Body of pancreas (tissue), 4 donors: ENCODE measurements at regions not wholly inside any gene's neighbourhood (a gene's known extent, or its start where the extent isn't known, plus 50 kb on each side); places are given as distances from the start of the nearest gene placed in this dataset.

Source experiments
- ATAC-seq: fragments of 150-250 bp; one replicate; pipeline ENCODE4 v1.9.1; 2016
- DNase-seq, 4 donors: peaks; one replicate each; pipeline ENCODE4 v3.0.0-alpha.2; 2019
- H3K27ac ChIP-seq, 4 donors: fragments of 200-600 bp; sonication (generic); 1 replicate in 3 of 4; 2 replicates in 1 of 4; pipeline versions ENCODE4 v1.5.1 to v1.6.1; 2016 to 2019; ENCODE audit warnings: mild to moderate bottlenecking in 1 of 4, mixed read lengths in 1 of 4, moderate library complexity in 1 of 4
- H3K27me3 ChIP-seq, 2 donors: fragments of 200-600 bp; sonication (generic); one replicate each; pipeline ENCODE4 v1.6.0; 2016; ENCODE audit warnings: mild to moderate bottlenecking in 1 of 2
- H3K36me3 ChIP-seq, 2 donors: fragments of 200-600 bp; sonication (generic); replicated peaks in 1 of 2; 2 replicates each; pipeline ENCODE4 v1.5.1; 2016; ENCODE audit warnings: low read depth in 2 of 2; ENCODE audit not compliant: insufficient read depth in 1 of 2
- H3K4me1 ChIP-seq: fragments of 200-600 bp; sonication (generic); one replicate; pipeline ENCODE4 v1.6.0; 2016
- H3K4me3 ChIP-seq, 2 donors: fragments of 200-600 bp; sonication (generic); 1 replicate in 1 of 2; 2 replicates in 1 of 2; pipeline ENCODE4 v1.5.1; 2016 to 2019
- H3K9me3 ChIP-seq, 3 donors: fragments of 200-600 bp; sonication (generic); 1 replicate in 2 of 3; 2 replicates in 1 of 3; pipeline ENCODE4 v1.5.1; 2016
- POLR2A ChIP-seq, 3 donors: fragments of 450-650 bp; IDR thresholded peaks; one replicate each; pipeline ENCODE4 v1.6.1; 2016; ENCODE audit warnings: antibody characterized with exemption in 3 of 3, mild to moderate bottlenecking in 2 of 3
- WGBS, 2 donors: methylation state at CpG; one replicate each; pipeline ENCODE4 v1.1.5; 2017; 5-methylcytosine and 5-hydroxymethylcytosine counted together
- intact Hi-C: fragments of 100-400 bp; cut with DNase I; formaldehyde crosslinking; loops from one replicate; pipeline ENCODE4 v1.15.1; 2023
- TF ChIP-seq, protein P1 (sequence below), 7 experiments: fragments of 450-650 bp in 4 of 7; fragments of 200-600 bp in 3 of 7; sonication (generic) in 3 of 7; IDR thresholded peaks; one replicate each; pipeline ENCODE4 v1.5.1; 2016 to 2019; ENCODE audit warnings: antibody characterized with exemption in 7 of 7

DNA sequence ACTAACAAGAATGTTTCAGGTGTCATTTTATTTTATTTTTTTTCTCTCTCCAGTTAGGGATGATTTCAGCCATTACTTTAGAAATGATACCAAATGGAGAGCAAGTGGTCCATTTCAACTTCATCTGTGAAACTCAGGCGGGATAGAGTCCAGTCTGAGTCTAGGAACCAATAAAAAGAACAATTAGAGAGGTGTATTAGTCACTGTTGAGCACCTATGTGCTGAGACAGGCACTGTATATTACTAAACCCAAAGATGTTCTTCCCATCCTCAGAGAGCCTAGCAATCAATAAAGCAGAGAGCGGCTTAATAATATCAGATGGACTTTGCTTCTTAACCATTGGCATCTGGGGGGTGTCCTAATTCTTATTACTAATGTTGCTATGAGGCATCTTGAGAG lies 410.3 kb upstream of the SLC24A2 start:
- TF ChIP-seq POLR2A (IDR thresholded peaks at IDR 0.05): no peak
- TF ChIP-seq, protein P1, sequence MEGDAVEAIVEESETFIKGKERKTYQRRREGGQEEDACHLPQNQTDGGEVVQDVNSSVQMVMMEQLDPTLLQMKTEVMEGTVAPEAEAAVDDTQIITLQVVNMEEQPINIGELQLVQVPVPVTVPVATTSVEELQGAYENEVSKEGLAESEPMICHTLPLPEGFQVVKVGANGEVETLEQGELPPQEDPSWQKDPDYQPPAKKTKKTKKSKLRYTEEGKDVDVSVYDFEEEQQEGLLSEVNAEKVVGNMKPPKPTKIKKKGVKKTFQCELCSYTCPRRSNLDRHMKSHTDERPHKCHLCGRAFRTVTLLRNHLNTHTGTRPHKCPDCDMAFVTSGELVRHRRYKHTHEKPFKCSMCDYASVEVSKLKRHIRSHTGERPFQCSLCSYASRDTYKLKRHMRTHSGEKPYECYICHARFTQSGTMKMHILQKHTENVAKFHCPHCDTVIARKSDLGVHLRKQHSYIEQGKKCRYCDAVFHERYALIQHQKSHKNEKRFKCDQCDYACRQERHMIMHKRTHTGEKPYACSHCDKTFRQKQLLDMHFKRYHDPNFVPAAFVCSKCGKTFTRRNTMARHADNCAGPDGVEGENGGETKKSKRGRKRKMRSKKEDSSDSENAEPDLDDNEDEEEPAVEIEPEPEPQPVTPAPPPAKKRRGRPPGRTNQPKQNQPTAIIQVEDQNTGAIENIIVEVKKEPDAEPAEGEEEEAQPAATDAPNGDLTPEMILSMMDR (IDR thresholded peaks at IDR 0.05): no peak
- Histone ChIP-seq H3K4me1 (peaks cover 24% of the 10 kb centered on the region), H3K9me3 (no peaks in the 10 kb centered on the region), H3K27ac (no peak overlapping the region), H3K27me3 (no peaks in the 10 kb centered on the region), H3K4me3 (no peak overlapping the region), H3K36me3 (no peaks in the 10 kb centered on the region)
- DNase-seq (no peak), ATAC-seq (no peak)
- 82 to 98% methylated on average over 2 of the region's 2 CpGs for WGBS, 2 donors
- intact Hi-C loops: no loop called here

GRCh38 chr9:20197976-20198685 lies 409.3 kb upstream of the SLC24A2 start:
- no peak for TF ChIP-seq POLR2A (IDR thresholded peaks at IDR 0.05)
- TF ChIP-seq, protein P1 (IDR thresholded peaks at IDR 0.05): no peak
- Histone ChIP-seq H3K36me3 (no peaks in the 10 kb centered on the region), H3K27ac (no peak overlapping the region), H3K27me3 (no peaks in the 10 kb centered on the region), H3K9me3 (no peaks in the 10 kb centered on the region), H3K4me1 (peaks cover 24% of the 10 kb centered on the region), H3K4me3 (no peak overlapping the region)
- intact Hi-C loops: no loop called here
- ATAC-seq (no peak), DNase-seq (peak in 1 of 4 donors; percentile 31)
- 39 to 42% methylated on average over 7 of the region's 7 CpGs for WGBS, 2 donors

GRCh38 chr9:20191228-20191840 lies 402.5 kb upstream of the SLC24A2 start:
- ATAC-seq (no peak), DNase-seq (no peak)
- TF ChIP-seq POLR2A (IDR thresholded peaks at IDR 0.05): no peak
- TF ChIP-seq, protein P1 (IDR thresholded peaks at IDR 0.05): no peak
- Histone ChIP-seq H3K9me3 (no peaks in the 10 kb centered on the region), H3K27ac (no peak overlapping the region), H3K4me1 (peaks cover 28% of the 10 kb centered on the region), H3K27me3 (no peaks in the 10 kb centered on the region), H3K4me3 (no peak overlapping the region), H3K36me3 (no peaks in the 10 kb centered on the region)
- 85 to 96% methylated on average over 4 of the region's 4 CpGs for WGBS, 2 donors
- intact Hi-C loops: no loop called here

GRCh38 chr9:20189871-20190270 lies 401.0 kb upstream of the SLC24A2 start:
- 16 to 21% methylated on average over 2 to 4 of the region's 4 CpGs for WGBS, 2 donors
- ATAC-seq: peak; percentile 88
- H3K36me3 ChIP-seq: no peaks in the 10 kb centered on the region
- intact Hi-C loops: no loop called here
- no peak overlapping the region for H3K4me3 ChIP-seq
- no peak for TF ChIP-seq POLR2A (IDR thresholded peaks at IDR 0.05)
- TF ChIP-seq, protein P1 (IDR thresholded peaks at IDR 0.05): no peak
- peaks cover 28% of the 10 kb centered on the region for H3K4me1 ChIP-seq
- DNase-seq: peak in 3 of 4 donors; percentile 25 to 48 (median 42)
- H3K9me3 ChIP-seq: no peaks in the 10 kb centered on the region
- no peaks in the 10 kb centered on the region for H3K27me3 ChIP-seq
- H3K27ac ChIP-seq: peak overlapping the region in 2 of 4 donors; percentile 1 to 44
